ENCODE measurements at regions not wholly inside any gene's neighbourhood (a gene's known extent, or its start where the extent isn't known, plus 50 kb on each side); places are given as distances from the start of the nearest gene placed in this dataset.

GRCh38 chr5:92353107-92354030 lies 970.3 kb upstream of the ARRDC3 start:
- no peak overlapping the region for H3K4me2 ChIP-seq (ENCODE audit: low read length)
- H3K79me2 ChIP-seq (ENCODE audit: control insufficient read depth, low read length): no peaks in the 10 kb centered on the region
- no peak for TF ChIP-seq CTCF (IDR thresholded peaks at IDR 0.05; ENCODE audit: low read depth, low read length, poor library complexity, severe bottlenecking)
- TF ChIP-seq EZH2phosphoT487 (IDR thresholded peaks at IDR 0.05; ENCODE audit: borderline replicate concordance, low read length): no peak
- H3K36me3 ChIP-seq (ENCODE audit: control insufficient read depth, low read length): no peaks in the 10 kb centered on the region
- no peaks in the 10 kb centered on the region for H3K9me2 ChIP-seq (replicated peaks; ENCODE audit: control insufficient read depth, low read length)
- H3K4me1 ChIP-seq (ENCODE audit: control insufficient read depth, low read length): no peaks in the 10 kb centered on the region
- no peak overlapping the region for H3K4me3 ChIP-seq (ENCODE audit: low read length)
- peaks cover 6% of the 10 kb centered on the region for H3K9me3 ChIP-seq (ENCODE audit: control insufficient read depth, insufficient read depth, low read length)
- H3K27me3 ChIP-seq (ENCODE audit: control insufficient read depth, low read length): no peaks in the 10 kb centered on the region
- no peak overlapping the region for H3K27ac ChIP-seq (ENCODE audit: low read depth, low read length)
- no peaks in the 10 kb centered on the region for H3F3A ChIP-seq (ENCODE audit: control insufficient read depth, insufficient read depth)
- H4K20me1 ChIP-seq (ENCODE audit: control insufficient read depth, insufficient read depth, low read depth, low read length): no peaks in the 10 kb centered on the region

- Histone ChIP-seq H4K20me1 (ENCODE audit: control insufficient read depth, insufficient read depth, low read depth, low read length) (no peaks in the 10 kb centered on the region), H3K4me2 (ENCODE audit: low read length) (no peak overlapping the region), H3K9me2 (replicated peaks; ENCODE audit: control insufficient read depth, low read length) (no peaks in the 10 kb centered on the region), H3K27ac (ENCODE audit: low read depth, low read length) (no peak overlapping the region), H3K27me3 (ENCODE audit: control insufficient read depth, low read length) (no peaks in the 10 kb centered on the region), H3K79me2 (ENCODE audit: control insufficient read depth, low read length) (no peaks in the 10 kb centered on the region), H3K4me1 (ENCODE audit: control insufficient read depth, low read length) (no peaks in the 10 kb centered on the region), H3K36me3 (ENCODE audit: control insufficient read depth, low read length) (no peaks in the 10 kb centered on the region), H3F3A (ENCODE audit: control insufficient read depth, insufficient read depth) (no peaks in the 10 kb centered on the region), H3K9me3 (ENCODE audit: control insufficient read depth, insufficient read depth, low read length) (no peaks in the 10 kb centered on the region), H3K4me3 (ENCODE audit: low read length) (no peak overlapping the region)
- TF ChIP-seq CTCF (IDR thresholded peaks at IDR 0.05; ENCODE audit: low read depth, low read length, poor library complexity, severe bottlenecking) (no peak), EZH2phosphoT487 (IDR thresholded peaks at IDR 0.05; ENCODE audit: borderline replicate concordance, low read length) (no peak)
Observed at GRCh38 chr5:92337772-92338234, 954.7 kb upstream of the ARRDC3 start.

DNA sequence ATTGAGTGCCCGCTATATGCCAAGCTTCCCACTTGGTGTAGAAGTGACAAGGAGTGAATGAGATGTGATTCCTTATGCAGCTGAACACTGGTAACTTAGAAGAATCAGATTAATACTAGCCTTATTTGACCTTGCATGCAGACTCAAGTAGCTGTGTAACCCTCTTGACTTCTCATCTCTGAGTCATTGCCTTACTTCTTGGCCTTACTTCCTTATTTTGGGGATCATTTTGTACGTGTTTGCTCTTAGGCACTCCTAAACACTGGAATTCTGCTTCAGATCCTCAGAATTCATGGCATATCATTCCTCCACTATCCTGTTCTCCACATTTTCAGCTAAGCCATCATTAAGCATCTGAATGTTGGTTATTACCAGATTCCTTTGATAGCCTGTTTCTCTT lies 948.9 kb upstream of the ARRDC3 start:
- Histone ChIP-seq H3K9me2 (replicated peaks; ENCODE audit: control insufficient read depth, low read length) (no peaks in the 10 kb centered on the region), H3K36me3 (ENCODE audit: control insufficient read depth, low read length) (no peaks in the 10 kb centered on the region), H3F3A (ENCODE audit: control insufficient read depth, insufficient read depth) (no peaks in the 10 kb centered on the region), H3K27ac (ENCODE audit: low read depth, low read length) (no peak overlapping the region), H3K4me3 (ENCODE audit: low read length) (no peak overlapping the region), H3K9me3 (ENCODE audit: control insufficient read depth, insufficient read depth, low read length) (no peaks in the 10 kb centered on the region), H3K79me2 (ENCODE audit: control insufficient read depth, low read length) (no peaks in the 10 kb centered on the region), H3K27me3 (ENCODE audit: control insufficient read depth, low read length) (no peaks in the 10 kb centered on the region), H3K4me2 (ENCODE audit: low read length) (no peak overlapping the region), H4K20me1 (ENCODE audit: control insufficient read depth, insufficient read depth, low read depth, low read length) (no peaks in the 10 kb centered on the region), H3K4me1 (ENCODE audit: control insufficient read depth, low read length) (no peaks in the 10 kb centered on the region)
- TF ChIP-seq CTCF (IDR thresholded peaks at IDR 0.05; ENCODE audit: low read depth, low read length, poor library complexity, severe bottlenecking) (no peak), EZH2phosphoT487 (IDR thresholded peaks at IDR 0.05; ENCODE audit: borderline replicate concordance, low read length) (no peak)

Data from DOHH2 (cell line).